K562 (cell line): ENCODE measurements at regions not wholly inside any gene's neighbourhood (a gene's known extent, or its start where the extent isn't known, plus 50 kb on each side); places are given as distances from the start of the nearest gene placed in this dataset.

Source experiments
- ATAC-seq: fragments of 200-7000 bp; cut with Tn5 transposase; 3 replicates; pipeline ENCODE4 v1.9.1; 2020; ENCODE audit warnings: moderate library complexity
- BruUV-seq: library from RNA; stranded (reverse); fragments of 400-500 nt; replicated peaks from 2 replicates; lab custom pipeline; 2021; lab: Mats Ljungman, UMichigan
- CTCF ChIA-PET: fragments of 300-600 bp; formaldehyde crosslinking; extraction: SDS; loops from one replicate; lab custom pipeline; 2021; ENCODE audit warnings: low intra/inter-chr PET ratio; lab: Yijun Ruan, JAX
- POLR2A ChIA-PET: fragments of 300-600, 350-650 bp; sonication (Branson Sonifier 250); formaldehyde crosslinking; extraction: SDS; loops from one replicate; lab custom pipeline; 2021; ENCODE audit warnings: antibody characterized with exemption, inconsistent platforms; lab: Yijun Ruan, JAX
- DNase-seq, 4 experiments: peaks; one replicate each; pipeline versions ENCODE4 v3.0.0 to v3.0.0-alpha.2; 2011 to 2018; ENCODE audit warnings: low spot score in 3 of 4, mixed read lengths in 3 of 4; ENCODE audit errors: extremely low read depth in 1 of 4
- FAIRE-seq: peaks from 2 replicates; lab custom pipeline; 2011; peaks lifted over from hg19 to GRCh38; lab: Jason Lieb, UNC
- H2AFZ ChIP-seq: 2 replicates; pipeline ENCODE4 v1.6.0; 2011; ENCODE audit warnings: low read depth, low read length, control low read depth, inconsistent platforms
- H3K27ac ChIP-seq: fragments of 200-600 bp; 3 replicates; pipeline ENCODE4 v1.8.0; 2011; ENCODE audit warnings: low read depth, mild to moderate bottlenecking, control low read depth, inconsistent platforms, low read length, moderate library complexity, mixed read lengths; ENCODE audit errors: extremely low read depth
- H3K27me3 ChIP-seq, 2 experiments: fragments of 300-600 bp in 1 of 2; 2 replicates in 1 of 2; 3 replicates in 1 of 2; pipeline versions ENCODE4 v1.6.0 to v1.8.0; 2011; ENCODE audit warnings: inconsistent platforms in 2 of 2, low read length in 2 of 2, mild to moderate bottlenecking in 1 of 2, mixed read lengths in 1 of 2, moderate library complexity in 1 of 2; ENCODE audit not compliant: control insufficient read depth in 2 of 2, insufficient read depth in 2 of 2
- H3K36me3 ChIP-seq: fragments of 300-600 bp; 3 replicates; pipeline ENCODE4 v1.8.0; 2011; ENCODE audit warnings: mild to moderate bottlenecking, low read length, inconsistent platforms; ENCODE audit not compliant: control insufficient read depth, insufficient read depth
- H3K4me1 ChIP-seq, 2 experiments: fragments of 200-600 bp in 1 of 2; replicated peaks in 1 of 2; 2 replicates in 1 of 2; 3 replicates in 1 of 2; pipeline versions ENCODE4 v1.5.1 to v1.8.0; 2011; ENCODE audit warnings: inconsistent platforms in 2 of 2, low read length in 2 of 2, mild to moderate bottlenecking in 1 of 2, mixed read lengths in 1 of 2, moderate library complexity in 1 of 2; ENCODE audit not compliant: control insufficient read depth in 2 of 2, insufficient read depth in 2 of 2
- H3K4me2 ChIP-seq: 2 replicates; pipeline ENCODE4 v1.6.1; 2011; ENCODE audit warnings: low read length, control low read depth, inconsistent platforms, mixed read lengths; ENCODE audit not compliant: insufficient read depth
- H3K4me3 ChIP-seq: fragments of 200-600 bp; sonication (generic), shearing (Covaris generic); 2 replicates; pipeline ENCODE4 v1.5.1; 2016; ENCODE audit warnings: control low read depth, inconsistent platforms
- H3K79me2 ChIP-seq: fragments of 200-600 bp; 3 replicates; pipeline ENCODE4 v1.8.0; 2011; ENCODE audit warnings: low read length, inconsistent platforms; ENCODE audit not compliant: control insufficient read depth, insufficient read depth
- H3K9ac ChIP-seq, 2 experiments: 2 replicates each; pipeline versions ENCODE4 v1.6.0 to v1.6.1; 2011; ENCODE audit warnings: low read depth in 2 of 2, low read length in 2 of 2, control low read depth in 1 of 2, inconsistent platforms in 1 of 2, mild to moderate bottlenecking in 1 of 2, mixed read lengths in 1 of 2; ENCODE audit not compliant: insufficient read depth in 1 of 2
- H3K9me1 ChIP-seq: one replicate; pipeline ENCODE4 v1.6.0; 2011; ENCODE audit warnings: inconsistent platforms, mild to moderate bottlenecking, low read length, moderate library complexity; ENCODE audit not compliant: control insufficient read depth, insufficient read depth
- H3K9me3 ChIP-seq: replicated peaks from 2 replicates; pipeline ENCODE4 v1.5.1; 2011; ENCODE audit warnings: low read depth, low read length, inconsistent platforms; ENCODE audit not compliant: control insufficient read depth, insufficient read depth
- H4K20me1 ChIP-seq: replicated peaks from 2 replicates; pipeline ENCODE4 v1.6.1; 2011; ENCODE audit warnings: low read length, inconsistent platforms, mixed read lengths; ENCODE audit not compliant: control insufficient read depth, insufficient read depth
- BACH1 ChIP-seq: fragments of 200-800 bp; sonication (Bioruptor generic); IDR thresholded peaks from 2 replicates; pipeline ENCODE4 v1.6.1; 2016; ENCODE audit warnings: missing genetic modification characterization, missing compliant biosample characterization
- BMI1 ChIP-seq: fragments of 150-350 bp; IDR thresholded peaks from 2 replicates; pipeline ENCODE4 v1.6.1; 2014; ENCODE audit warnings: low read length
- DMBX1 ChIP-seq: fragments of 250-450 bp; sonication (Bioruptor Pico); IDR thresholded peaks from 2 replicates; pipeline ENCODE4 v1.8.0; 2022; ENCODE audit warnings: inconsistent platforms, mild to moderate bottlenecking, moderate library complexity, borderline replicate concordance
- ETV5 ChIP-seq: sonication (generic); formaldehyde crosslinking; IDR thresholded peaks from 2 replicates; pipeline ENCODE4 v1.4.0; 2020; ENCODE audit warnings: low read depth, mild to moderate bottlenecking, missing genetic modification reagents
- IRF2 ChIP-seq: sonication (generic); formaldehyde crosslinking; IDR thresholded peaks from 2 replicates; pipeline ENCODE4 v1.8.1; 2022; ENCODE audit warnings: mild to moderate bottlenecking, missing genetic modification reagents
- KDM4B ChIP-seq, 2 experiments: fragments of 450-650 bp in 1 of 2; sonication (generic) in 1 of 2; IDR thresholded peaks; 2 replicates each; pipeline ENCODE4 v1.6.1; 2016 to 2017; ENCODE audit warnings: borderline replicate concordance in 2 of 2, antibody characterized with exemption in 1 of 2, low read depth in 1 of 2, mild to moderate bottlenecking in 1 of 2
- MCM7 ChIP-seq, 2 experiments: fragments of 450-650 bp; IDR thresholded peaks; 2 replicates each; pipeline ENCODE4 v1.6.1; 2016 to 2018
- MXI1 ChIP-seq: IDR thresholded peaks from 2 replicates; pipeline ENCODE4 v1.6.1; 2011; ENCODE audit warnings: low read depth, mild to moderate bottlenecking, improper control_type of control experiment, low read length
- THRA ChIP-seq: fragments of 450-650 bp; IDR thresholded peaks from 2 replicates; pipeline ENCODE4 v1.6.1; 2017; ENCODE audit warnings: mild to moderate bottlenecking, moderate library complexity
- U2AF2 ChIP-seq: fragments of 200-400 bp; formaldehyde crosslinking; optimal IDR thresholded peaks from 2 replicates; pipeline ENCODE3; 2017; ENCODE audit warnings: low read depth, mild to moderate bottlenecking, low read length
- ZNF717 ChIP-seq: fragments of 250-450 bp; sonication (Bioruptor Pico); IDR thresholded peaks from 2 replicates; pipeline ENCODE4 v1.5.0; 2021
- WGBS: fragments of 100-300 bp; shearing (Covaris generic); methylation state at CpG from one replicate; pipeline ENCODE4 v1.1.6; 2016; ENCODE audit warnings: low coverage, mixed read lengths; ENCODE audit not compliant: insufficient coverage; ENCODE audit errors: missing lambda C conversion rate; 5-methylcytosine and 5-hydroxymethylcytosine counted together
- in situ Hi-C: fragments of 300-500 bp; cut with MboI; formaldehyde crosslinking; loops from 4 replicates; pipeline ENCODE4 v1.15.0; 2018; ENCODE audit warnings: inconsistent platforms, mixed read lengths
- intact Hi-C: fragments of 100-400 bp; cut with micrococcal nuclease; formaldehyde crosslinking; loops from 2 replicates; pipeline ENCODE4 v1.14.2; 2022

GRCh38 chr3:178203165-178203564 is 333.1 kb upstream of the KCNMB2 start:
- 33% methylated on average over 2 of the region's 2 CpGs for WGBS
- ChIA-PET CTCF (no interaction called here), POLR2A (interaction anchor here (1.2 kb wide), 1 partner anchor 13 kb away, joined by 5 read pairs; no protein-coding TSS in a partner anchor)
- Histone ChIP-seq H3K4me3 (no peak overlapping the region), H2AFZ (no peak overlapping the region), H3K27me3 (no peaks in the 10 kb centered on the region), H3K36me3 (no peaks in the 10 kb centered on the region), H3K9me1 (no peaks in the 10 kb centered on the region), H3K9me3 (no peaks in the 10 kb centered on the region), H4K20me1 (no peaks in the 10 kb centered on the region), H3K27ac (no peak overlapping the region), H3K4me1 (peaks cover 0 to 2% of the 10 kb centered on the region in 2 experiments; a peak in 1 of 5 replicates), H3K79me2 (no peaks in the 10 kb centered on the region), H3K4me2 (no peak overlapping the region), H3K9ac (no peak overlapping the region)
- in situ Hi-C loops, result no loop called here
- FAIRE-seq (no peak), ATAC-seq (no peak), DNase-seq (no peak)
- BruUV-seq, result no TSS peak
- TF ChIP-seq THRA, result no peak
- TF ChIP-seq U2AF2, result no peak
- TF ChIP-seq ETV5, result no peak
- no peak for TF ChIP-seq ZNF717 (CRISPR knock-in tag)
- TF ChIP-seq BACH1 (tag), result no peak
- TF ChIP-seq KDM4B (IDR thresholded peaks at IDR 0.05; ENCODE audit: borderline replicate concordance in 2 of 2, low read depth in 1 of 2), result no peak
- TF ChIP-seq IRF2, result no peak
- TF ChIP-seq MCM7 (IDR thresholded peaks at IDR 0.05), result no peak
- no peak for TF ChIP-seq BMI1
- TF ChIP-seq DMBX1 (CRISPR knock-in tag), result no peak
- no peak for TF ChIP-seq MXI1
- intact Hi-C loops, result no loop called here
